NCI-H187 (cell line): ENCODE measurements at regions not wholly inside any gene's neighbourhood (a gene's known extent, or its start where the extent isn't known, plus 50 kb on each side); places are given as distances from the start of the nearest gene placed in this dataset.

Source experiments
- DNase-seq, 2 experiments: peaks; one replicate each; lab custom pipeline; 2025; lab: John Stamatoyannopoulos, UW

DNA sequence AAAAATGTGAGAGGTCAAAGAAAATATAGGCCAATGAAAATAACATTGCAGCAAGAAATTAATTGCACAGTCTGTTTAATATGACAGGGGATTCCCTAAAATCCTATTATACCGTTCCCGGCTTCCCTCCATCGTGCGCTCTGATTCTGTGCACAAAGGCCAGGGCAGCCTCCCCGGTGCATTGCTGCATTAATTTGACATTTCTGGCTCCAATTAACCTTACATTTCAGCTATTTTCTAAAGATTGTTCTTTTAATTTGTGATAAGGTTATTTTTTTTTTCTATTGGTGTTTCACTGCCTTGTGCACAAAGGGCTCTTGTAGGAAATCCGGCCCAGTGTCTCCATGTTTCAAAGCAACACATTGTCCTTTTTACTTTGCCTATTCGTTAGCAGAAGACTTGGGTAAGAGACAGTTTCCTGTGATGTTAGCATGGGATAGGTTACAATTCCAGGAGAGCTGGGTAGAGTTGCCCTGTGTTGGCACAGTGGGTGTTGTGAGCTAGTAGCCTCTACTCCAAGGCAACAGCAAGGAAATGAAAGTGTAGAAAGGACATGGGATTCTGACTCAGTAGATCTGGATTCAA is 257.3 kb upstream of the IGF1R start:
- no peak for DNase-seq

DNA sequence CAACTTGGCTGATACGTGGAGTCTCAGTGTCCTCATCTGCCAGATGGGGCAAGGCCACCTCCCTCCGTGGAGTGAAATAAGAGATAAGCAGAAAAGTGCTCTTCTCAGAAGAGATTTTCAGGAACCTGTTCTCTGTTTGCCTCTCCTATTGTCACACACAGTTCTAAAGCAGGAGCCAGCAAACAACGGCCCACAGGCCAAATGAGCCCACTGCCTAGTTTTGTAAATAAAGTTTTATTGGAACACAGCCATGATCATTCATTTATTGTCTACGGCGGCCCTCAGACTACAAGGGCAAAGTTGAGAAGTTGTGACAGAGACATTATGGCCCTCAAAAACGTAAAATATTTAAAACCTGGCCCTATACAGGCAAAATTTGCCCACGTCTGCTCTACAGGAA is 256.8 kb upstream of the IGF1R start:
- DNase-seq = no peak

GRCh38 chr15:98393471-98393870 is 254.9 kb upstream of the IGF1R start:
- DNase-seq = no peak

DNA sequence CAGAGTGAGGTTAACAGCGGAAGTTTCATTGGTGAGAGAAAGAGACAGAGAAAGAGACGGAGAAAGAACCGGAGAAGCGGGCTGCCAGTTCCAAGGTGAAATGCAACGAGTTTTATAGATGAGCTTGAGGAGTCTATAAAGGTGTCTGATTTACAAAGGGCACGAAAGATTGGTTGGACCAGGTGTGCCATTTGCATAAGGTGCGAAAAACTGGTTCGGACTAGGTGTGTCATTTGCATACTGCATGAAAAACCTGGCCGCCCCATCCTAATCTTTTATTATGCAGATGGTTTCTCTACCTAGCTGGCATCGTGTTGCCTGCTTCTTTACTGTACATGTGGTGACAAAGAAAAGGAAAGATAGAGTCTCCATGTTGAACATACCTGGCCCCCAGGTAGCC is 253.8 kb upstream of the IGF1R start:
- no peak for DNase-seq

- no peak for DNase-seq
Measured at GRCh38 chr15:98395974-98396610, 252.2 kb upstream of the IGF1R start.

GRCh38 chr15:98397419-98397818 is 250.9 kb upstream of the IGF1R start:
- DNase-seq = no peak

- DNase-seq = no peak
Measured at GRCh38 chr15:98398056-98398455, 250.3 kb upstream of the IGF1R start.

DNA sequence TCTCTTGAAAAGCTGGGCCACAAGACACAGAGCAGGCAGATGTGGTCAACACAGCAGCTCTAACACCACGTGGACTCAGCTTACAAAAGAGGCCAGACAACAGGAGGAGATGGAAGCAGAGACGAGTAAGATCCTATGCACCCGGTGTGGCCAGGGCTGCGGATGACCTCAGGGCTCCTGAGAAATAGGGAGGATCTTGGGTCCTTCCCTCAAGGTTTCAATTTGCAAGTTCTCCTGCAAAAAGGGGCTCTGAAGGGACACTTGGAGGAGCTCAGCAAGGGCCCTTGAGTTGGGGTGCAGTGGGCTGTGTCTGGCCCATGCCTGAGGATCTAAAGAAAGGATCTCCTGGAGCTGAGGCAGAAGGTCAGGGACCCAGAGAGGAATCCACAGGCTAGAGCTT is 249.5 kb upstream of the IGF1R start:
- no peak for DNase-seq

DNA sequence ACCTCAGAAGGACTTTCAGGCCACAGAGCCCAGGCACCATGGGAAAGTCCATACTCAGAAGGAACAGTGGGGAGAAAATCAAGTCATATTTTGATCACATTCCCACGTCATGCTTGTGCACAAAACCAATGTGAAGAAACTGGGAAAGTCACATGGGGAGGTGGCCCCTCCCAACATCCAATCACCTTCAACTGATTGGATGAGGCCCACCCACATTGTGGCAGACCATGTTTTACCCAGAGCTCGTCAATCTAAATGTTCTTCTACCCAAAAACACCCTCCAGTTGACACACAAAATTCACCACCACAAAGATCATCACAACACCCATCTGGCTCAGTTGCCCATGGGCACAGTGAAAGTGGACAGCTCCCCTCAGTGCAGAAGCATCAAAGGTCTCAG is 248.2 kb upstream of the IGF1R start:
- DNase-seq = no peak

- DNase-seq = no peak
Measured at GRCh38 chr15:98401029-98401428, 247.3 kb upstream of the IGF1R start.

DNA sequence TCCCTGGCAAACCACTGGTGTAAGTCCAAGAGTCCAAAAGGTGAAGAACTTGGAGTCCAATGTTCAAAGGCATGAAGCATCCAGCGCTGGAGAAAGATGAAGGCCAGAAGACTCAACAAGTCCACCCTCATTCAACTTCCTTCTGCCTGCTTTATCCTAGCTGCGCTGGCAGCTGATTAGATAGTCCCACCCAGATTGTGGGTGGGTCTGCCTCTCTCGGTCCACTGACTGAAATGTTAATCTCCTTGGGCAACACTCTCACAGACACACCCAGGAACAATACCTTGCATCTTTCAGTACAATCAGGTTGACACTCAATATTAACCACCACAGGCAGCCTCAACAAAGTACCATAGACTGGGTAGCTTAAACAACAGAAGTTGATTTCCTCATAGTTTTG is 245.9 kb upstream of the IGF1R start:
- no peak for DNase-seq

DNA sequence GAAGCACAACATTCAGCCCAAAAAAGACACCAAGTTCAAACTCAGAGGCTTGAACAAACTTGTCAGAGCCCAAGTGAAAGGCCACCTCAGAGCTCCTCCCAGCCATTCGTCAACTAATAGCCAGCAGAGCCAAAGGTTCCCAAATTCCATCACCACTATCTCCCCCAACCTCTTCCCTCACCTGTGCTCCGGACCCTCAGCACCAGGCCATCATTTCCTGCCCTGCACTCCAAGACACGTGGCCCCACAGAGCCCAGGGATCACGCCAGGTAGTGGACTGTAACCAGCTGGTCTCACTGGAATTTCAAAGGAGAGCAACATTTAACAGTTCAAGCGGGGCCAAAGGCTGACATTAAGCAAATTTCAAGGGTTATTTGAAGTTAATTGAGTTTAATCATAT is 245.2 kb upstream of the IGF1R start:
- no peak for DNase-seq

- DNase-seq = no peak
Measured at GRCh38 chr15:98403569-98403968, 244.8 kb upstream of the IGF1R start.

DNA sequence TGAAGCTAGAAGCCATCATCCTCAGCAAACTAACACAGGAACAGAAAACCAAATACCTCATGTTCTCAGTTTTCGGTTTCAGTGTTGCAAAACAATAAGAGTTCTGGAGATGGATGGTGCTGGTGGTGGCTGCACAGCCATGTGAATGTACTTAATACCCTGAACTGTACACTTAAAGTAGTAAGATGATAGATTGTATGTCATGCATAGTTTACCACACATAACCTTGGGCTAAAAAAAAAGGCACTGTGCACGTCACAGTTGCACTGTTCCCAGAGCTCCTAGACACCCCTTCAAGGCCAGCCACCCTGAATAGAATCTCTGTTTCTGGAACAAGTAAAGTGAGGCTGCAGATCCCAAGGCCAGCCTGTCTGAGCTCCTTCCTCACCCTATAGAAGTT is 243.3 kb upstream of the IGF1R start:
- no peak for DNase-seq

DNA sequence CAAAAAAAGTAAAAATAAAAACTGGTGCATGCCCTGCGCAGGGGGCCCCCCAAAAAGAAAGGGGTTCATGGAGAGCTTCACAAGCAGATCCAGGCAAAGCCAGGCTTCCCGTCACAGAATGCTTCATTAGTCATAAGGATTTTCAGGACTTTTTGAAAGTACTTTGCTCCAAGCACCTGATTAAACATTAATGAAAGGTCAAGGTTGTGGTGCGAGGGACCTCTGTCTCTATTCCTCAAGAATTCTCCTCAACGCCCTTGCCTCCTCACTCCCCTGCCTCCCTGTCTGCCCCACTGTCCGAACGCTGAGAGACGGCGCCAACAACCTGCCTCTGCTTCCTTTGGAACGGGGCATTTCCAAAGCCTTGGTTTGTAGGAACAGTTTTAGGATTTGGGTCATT is 240.1 kb upstream of the IGF1R start:
- DNase-seq = no peak

DNA sequence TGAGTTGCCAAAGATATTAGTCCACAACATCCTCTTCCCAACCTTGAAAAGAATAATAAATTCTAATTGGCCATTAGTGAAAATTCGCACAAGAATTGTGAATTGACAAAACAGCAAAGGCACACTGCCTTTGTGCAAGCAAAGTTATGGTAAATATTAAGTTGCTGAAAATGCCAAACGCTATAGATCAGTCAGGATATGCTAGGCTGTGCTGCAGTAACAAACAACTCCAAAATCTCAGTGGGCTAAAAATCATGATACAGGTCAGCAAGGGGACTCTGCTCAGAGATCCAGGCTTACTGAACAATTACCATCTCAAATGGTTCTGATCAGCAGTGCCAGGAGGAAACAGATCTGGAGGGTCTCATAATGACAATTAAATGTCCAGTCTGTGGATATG is 238.0 kb upstream of the IGF1R start:
- DNase-seq = no peak

- no peak for DNase-seq
Measured at GRCh38 chr15:98412852-98413251, 235.5 kb upstream of the IGF1R start.

DNA sequence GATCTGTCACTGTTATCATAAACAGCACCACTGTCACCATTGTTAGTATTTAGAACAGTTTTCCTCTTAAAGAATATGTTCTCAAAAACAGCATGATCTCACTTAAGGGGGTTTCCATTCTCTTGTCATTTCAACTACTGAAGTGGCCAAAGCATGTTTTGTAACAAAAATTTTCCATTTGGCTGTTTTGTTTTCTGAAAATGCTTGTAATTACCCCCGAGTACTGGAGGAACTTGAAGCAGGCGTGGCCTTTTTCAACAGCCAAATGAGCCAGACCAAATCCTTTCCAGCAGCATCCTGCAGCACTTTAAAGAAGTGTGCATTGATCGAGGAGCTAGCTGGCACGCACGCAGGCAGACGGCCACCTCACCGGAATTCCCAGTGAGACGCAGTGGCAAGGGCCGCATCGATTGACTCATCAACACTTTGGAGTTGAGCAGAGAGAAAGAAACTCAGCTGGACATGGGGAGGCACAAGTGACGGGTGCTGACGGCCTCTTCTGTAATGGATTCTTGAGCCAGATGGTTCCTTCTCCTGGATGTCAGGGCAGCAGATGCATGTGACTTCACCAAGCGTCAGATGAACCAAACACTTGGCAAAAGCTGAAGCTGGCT is 234.3 kb upstream of the IGF1R start:
- DNase-seq = no peak

- no peak for DNase-seq
Measured at GRCh38 chr15:98416222-98416855, 232.0 kb upstream of the IGF1R start.

GRCh38 chr15:98417346-98417745 is 231.0 kb upstream of the IGF1R start:
- no peak for DNase-seq

DNA sequence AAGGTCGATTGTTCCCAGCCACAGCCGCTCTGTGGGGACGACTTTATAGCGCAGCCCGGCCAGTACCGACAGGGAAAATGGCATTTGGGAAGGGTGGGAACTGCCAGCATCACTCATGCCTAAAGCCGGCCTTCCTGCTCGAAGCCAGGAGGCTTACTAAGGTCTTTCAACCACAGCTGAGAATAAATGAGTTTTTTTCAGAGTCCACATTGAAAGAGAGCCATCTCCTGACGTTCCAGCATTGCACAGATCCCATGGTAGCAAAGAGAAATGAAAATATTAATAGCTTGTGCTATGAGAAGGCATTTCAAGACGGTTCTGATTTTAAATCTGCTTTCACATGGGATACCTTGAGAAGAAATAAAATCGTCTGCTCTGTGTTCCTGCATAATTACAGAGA is 230.2 kb upstream of the IGF1R start:
- no peak for DNase-seq

DNA sequence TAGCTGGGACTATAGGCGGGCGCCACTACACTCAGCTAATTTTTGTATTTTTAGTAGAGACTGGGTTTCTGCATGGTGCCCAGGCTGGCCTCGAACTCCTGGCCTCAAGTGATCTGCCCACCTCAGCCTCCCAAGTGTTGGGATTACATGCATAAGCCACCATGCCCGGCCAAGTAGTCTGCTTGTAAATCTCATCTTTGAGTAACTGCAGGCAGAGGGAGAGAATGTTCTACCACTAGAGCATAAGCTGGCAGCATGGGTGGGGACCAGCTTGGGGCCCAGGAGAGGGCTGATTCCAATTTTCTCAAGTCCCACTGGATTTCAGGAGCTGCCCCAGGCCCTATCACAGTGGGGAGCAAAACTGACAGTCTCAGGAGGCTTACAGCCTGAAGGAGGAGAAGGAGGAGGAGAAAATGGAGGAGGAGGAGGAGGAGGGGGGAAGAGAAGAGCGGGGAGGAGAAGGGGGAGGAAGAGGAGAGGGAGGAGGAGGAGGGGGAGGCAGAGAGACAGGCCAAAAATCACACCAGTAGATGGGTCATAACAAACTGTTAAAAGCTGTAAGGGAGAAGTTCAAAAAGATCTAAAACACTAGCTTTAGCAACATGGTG is 229.1 kb upstream of the IGF1R start:
- no peak for DNase-seq

DNA sequence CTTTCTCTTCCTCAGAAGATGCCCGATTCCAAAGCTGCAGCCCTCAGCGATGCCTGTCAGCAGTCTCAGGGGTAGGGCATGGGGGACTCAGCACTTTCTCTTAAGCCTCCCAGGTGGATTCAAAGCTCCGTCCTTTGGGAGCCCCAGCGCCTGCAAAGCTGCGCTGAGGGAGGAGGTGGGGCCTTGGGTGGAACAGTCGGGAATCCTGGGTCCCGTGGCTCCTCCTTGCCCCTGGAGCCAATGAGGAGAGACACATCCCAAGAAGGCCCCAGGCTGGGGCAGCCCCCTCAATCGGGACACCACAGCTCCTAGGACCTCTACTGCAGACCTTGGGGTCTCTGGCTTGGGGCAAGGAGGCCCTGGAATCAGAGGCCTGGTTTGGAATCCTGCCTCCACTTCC is 227.5 kb upstream of the IGF1R start:
- no peak for DNase-seq
